ENCODE measurements at regions not wholly inside any gene's neighbourhood (a gene's known extent, or its start where the extent isn't known, plus 50 kb on each side); places are given as distances from the start of the nearest gene placed in this dataset.

DNA sequence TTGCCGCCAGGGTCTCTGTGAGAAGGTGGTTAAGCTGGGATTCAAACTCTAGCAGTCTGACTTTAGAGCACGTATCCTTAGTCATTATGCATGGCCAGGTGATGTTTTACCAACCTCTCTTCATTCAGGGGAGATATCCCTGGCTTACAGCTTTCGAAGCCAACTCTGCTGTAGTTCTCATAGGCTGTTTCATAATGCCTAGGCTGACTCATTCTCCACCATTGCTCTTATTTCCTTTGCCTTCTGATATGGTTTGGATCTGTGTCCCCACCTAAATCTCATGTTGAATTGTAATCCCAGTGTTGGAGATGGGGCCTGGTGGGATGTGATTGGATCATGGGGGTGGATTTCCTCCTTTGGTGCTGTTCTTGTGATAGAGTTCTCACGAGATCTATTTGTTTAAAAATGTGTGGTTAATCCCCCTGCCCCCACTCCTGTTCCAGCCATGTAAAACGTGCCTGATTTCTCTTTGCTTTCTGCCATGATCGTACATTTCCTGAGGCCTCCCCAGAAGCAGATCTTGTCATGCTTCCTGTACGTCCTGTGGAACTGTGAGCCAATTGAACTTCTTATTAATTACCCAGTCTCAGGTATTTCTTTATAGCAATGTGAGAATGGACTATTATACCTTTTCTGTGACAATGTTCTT, 94.6 kb upstream of the MAN1A1 start:
- TF ChIP-seq EZH2 (IDR thresholded peaks at IDR 0.05; ENCODE audit: low read length), result no peak
- TF ChIP-seq, protein P1, sequence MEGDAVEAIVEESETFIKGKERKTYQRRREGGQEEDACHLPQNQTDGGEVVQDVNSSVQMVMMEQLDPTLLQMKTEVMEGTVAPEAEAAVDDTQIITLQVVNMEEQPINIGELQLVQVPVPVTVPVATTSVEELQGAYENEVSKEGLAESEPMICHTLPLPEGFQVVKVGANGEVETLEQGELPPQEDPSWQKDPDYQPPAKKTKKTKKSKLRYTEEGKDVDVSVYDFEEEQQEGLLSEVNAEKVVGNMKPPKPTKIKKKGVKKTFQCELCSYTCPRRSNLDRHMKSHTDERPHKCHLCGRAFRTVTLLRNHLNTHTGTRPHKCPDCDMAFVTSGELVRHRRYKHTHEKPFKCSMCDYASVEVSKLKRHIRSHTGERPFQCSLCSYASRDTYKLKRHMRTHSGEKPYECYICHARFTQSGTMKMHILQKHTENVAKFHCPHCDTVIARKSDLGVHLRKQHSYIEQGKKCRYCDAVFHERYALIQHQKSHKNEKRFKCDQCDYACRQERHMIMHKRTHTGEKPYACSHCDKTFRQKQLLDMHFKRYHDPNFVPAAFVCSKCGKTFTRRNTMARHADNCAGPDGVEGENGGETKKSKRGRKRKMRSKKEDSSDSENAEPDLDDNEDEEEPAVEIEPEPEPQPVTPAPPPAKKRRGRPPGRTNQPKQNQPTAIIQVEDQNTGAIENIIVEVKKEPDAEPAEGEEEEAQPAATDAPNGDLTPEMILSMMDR (optimal IDR thresholded peaks at IDR 0.05 in 1 of 3, IDR thresholded peaks at IDR 0.05 in 1 of 3, conservative IDR thresholded peaks at IDR 0.05 in 1 of 3; ENCODE audit: extremely low read depth in 1 of 3, insufficient read depth in 2 of 3, low read length in 3 of 3), result no peak
- no peaks in the 10 kb centered on the region for H3K9me1 ChIP-seq (ENCODE audit: control insufficient read depth, extremely low read depth, insufficient read depth, low read length)
- DNase-seq (ENCODE audit: low read depth, low spot score), result no peak
- no peaks in the 10 kb centered on the region for H3K79me2 ChIP-seq (ENCODE audit: control insufficient read depth, insufficient read depth, low read length)
- no peak overlapping the region for H3K27ac ChIP-seq (ENCODE audit: control insufficient read depth, insufficient read depth, low read length)
- H3K4me3 ChIP-seq (ENCODE audit: control insufficient read depth in 2 of 3, extremely low read depth in 1 of 3, insufficient read depth in 2 of 3, low read depth in 1 of 3, low read length in 3 of 3), result no peak overlapping the region
- H4K20me1 ChIP-seq (ENCODE audit: control insufficient read depth, extremely low read depth, insufficient read depth, low read length), result no peaks in the 10 kb centered on the region
- H3K9me3 ChIP-seq (ENCODE audit: control insufficient read depth, low read depth, low read length), result no peaks in the 10 kb centered on the region
- H3K4me2 ChIP-seq (ENCODE audit: control insufficient read depth, extremely low read depth, insufficient read depth, low read depth, low read length), result no peak overlapping the region
- no peaks in the 10 kb centered on the region for H3K27me3 ChIP-seq (ENCODE audit: control insufficient read depth, extremely low read depth, insufficient read depth, low read length)
- H2AFZ ChIP-seq (ENCODE audit: control insufficient read depth, low read length), result no peak overlapping the region
- dilution Hi-C loops (cut with MboI; ENCODE audit: extremely low pct_ligation_motif_present, low sequenced_read_pairs), result no loop called here
- peaks cover 11% of the 10 kb centered on the region for H3K4me1 ChIP-seq (ENCODE audit: control insufficient read depth, extremely low read depth, insufficient read depth, low read length)
- no peak for FAIRE-seq
- H3K36me3 ChIP-seq (ENCODE audit: control insufficient read depth in 2 of 2, extremely low read depth in 1 of 2, insufficient read depth in 2 of 2, low read length in 2 of 2), result no peaks in the 10 kb centered on the region
- H3K9ac ChIP-seq (ENCODE audit: control insufficient read depth, extremely low read depth, insufficient read depth, low read length), result no peak overlapping the region

DNA sequence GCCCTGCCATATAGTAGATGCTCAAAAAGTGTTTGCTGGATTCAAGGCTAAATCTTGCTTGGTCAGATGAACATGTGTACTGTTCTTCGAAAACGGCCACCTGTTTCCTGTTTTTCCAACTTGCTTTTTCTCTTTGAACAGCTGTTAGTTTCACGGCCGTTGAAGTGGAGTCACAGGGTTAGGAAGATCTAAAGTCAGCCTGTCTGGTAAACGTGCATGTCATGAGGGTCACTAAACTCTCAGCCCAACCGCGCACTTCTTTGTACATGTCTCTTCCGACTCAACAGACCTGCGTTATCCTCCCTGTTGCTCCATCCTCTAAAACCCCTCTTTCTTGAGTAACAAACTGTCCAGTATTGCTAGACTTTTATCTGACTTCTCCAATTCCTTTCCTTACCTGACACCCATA, 93.2 kb upstream of the MAN1A1 start:
- no peaks in the 10 kb centered on the region for H4K20me1 ChIP-seq (ENCODE audit: control insufficient read depth, extremely low read depth, insufficient read depth, low read length)
- no peak for DNase-seq (ENCODE audit: low read depth, low spot score)
- FAIRE-seq, result no peak
- H3K27ac ChIP-seq (ENCODE audit: control insufficient read depth, insufficient read depth, low read length), result no peak overlapping the region
- no peak overlapping the region for H3K9ac ChIP-seq (ENCODE audit: control insufficient read depth, extremely low read depth, insufficient read depth, low read length)
- no peak overlapping the region for H3K4me3 ChIP-seq (ENCODE audit: control insufficient read depth in 2 of 3, extremely low read depth in 1 of 3, insufficient read depth in 2 of 3, low read depth in 1 of 3, low read length in 3 of 3)
- H3K79me2 ChIP-seq (ENCODE audit: control insufficient read depth, insufficient read depth, low read length), result no peaks in the 10 kb centered on the region
- no peak for TF ChIP-seq EZH2 (IDR thresholded peaks at IDR 0.05; ENCODE audit: low read length)
- TF ChIP-seq, protein P1 (optimal IDR thresholded peaks at IDR 0.05 in 1 of 3, IDR thresholded peaks at IDR 0.05 in 1 of 3, conservative IDR thresholded peaks at IDR 0.05 in 1 of 3; ENCODE audit: extremely low read depth in 1 of 3, insufficient read depth in 2 of 3, low read length in 3 of 3), result no peak
- H3K9me3 ChIP-seq (ENCODE audit: control insufficient read depth, low read depth, low read length), result no peaks in the 10 kb centered on the region
- H2AFZ ChIP-seq (ENCODE audit: control insufficient read depth, low read length), result no peak overlapping the region
- no peaks in the 10 kb centered on the region for H3K9me1 ChIP-seq (ENCODE audit: control insufficient read depth, extremely low read depth, insufficient read depth, low read length)
- no peak overlapping the region for H3K4me2 ChIP-seq (ENCODE audit: control insufficient read depth, extremely low read depth, insufficient read depth, low read depth, low read length)
- peaks cover 11% of the 10 kb centered on the region for H3K4me1 ChIP-seq (ENCODE audit: control insufficient read depth, extremely low read depth, insufficient read depth, low read length)
- dilution Hi-C loops (cut with MboI; ENCODE audit: extremely low pct_ligation_motif_present, low sequenced_read_pairs), result no loop called here
- no peaks in the 10 kb centered on the region for H3K27me3 ChIP-seq (ENCODE audit: control insufficient read depth, extremely low read depth, insufficient read depth, low read length)
- H3K36me3 ChIP-seq (ENCODE audit: control insufficient read depth in 2 of 2, extremely low read depth in 1 of 2, insufficient read depth in 2 of 2, low read length in 2 of 2), result no peaks in the 10 kb centered on the region

Measured in keratinocyte (primary cell).